ENCODE measurements at regions not wholly inside any gene's neighbourhood (a gene's known extent, or its start where the extent isn't known, plus 50 kb on each side); places are given as distances from the start of the nearest gene placed in this dataset.

- Histone ChIP-seq H3K4me3 (ENCODE audit: insufficient read depth in 1 of 2, low read depth in 1 of 2, low read length in 2 of 2) (no peak overlapping the region), H4K91ac (ENCODE audit: low read length) (no peak overlapping the region), H3K18ac (ENCODE audit: low read depth in 1 of 2, low read length in 2 of 2) (no peak overlapping the region), H3K27me3 (ENCODE audit: control insufficient read depth in 1 of 2, insufficient read depth in 1 of 2, low read length in 2 of 2) (peaks cover 0 to 4% of the 10 kb centered on the region in 2 experiments), H2BK12ac (ENCODE audit: low read length in 2 of 2) (no peak overlapping the region), H3K4ac (ENCODE audit: low read depth in 1 of 2, low read length in 2 of 2) (no peak overlapping the region), H2BK15ac (ENCODE audit: low read depth, poor library complexity, severe bottlenecking) (no peak overlapping the region), H3K27ac (ENCODE audit: low read length, poor library complexity, severe bottlenecking) (no peak overlapping the region), H3K36me3 (ENCODE audit: control insufficient read depth in 1 of 2, insufficient read depth in 2 of 2, low read depth in 1 of 2, low read length in 2 of 2) (no peaks in the 10 kb centered on the region), H2BK120ac (ENCODE audit: low read depth, low read length) (no peak overlapping the region), H3K9ac (ENCODE audit: low read length) (no peak overlapping the region), H3K79me1 (replicated peaks; ENCODE audit: low read length, poor library complexity, severe bottlenecking) (no peaks in the 10 kb centered on the region), H3K23ac (ENCODE audit: low read length in 2 of 2) (no peak overlapping the region), H3K9me3 (ENCODE audit: control insufficient read depth, low read length) (no peaks in the 10 kb centered on the region), H3K4me1 (ENCODE audit: control insufficient read depth, insufficient read depth, low read depth, low read length) (no peaks in the 10 kb centered on the region), H2AFZ (ENCODE audit: low read depth, low read length) (no peak overlapping the region), H2BK5ac (ENCODE audit: low read depth, low read length, poor library complexity, severe bottlenecking) (no peak overlapping the region), H2AK5ac (ENCODE audit: low read length, severe bottlenecking) (no peak overlapping the region), H4K8ac (ENCODE audit: low read length) (no peak overlapping the region), H3K14ac (ENCODE audit: low read length in 2 of 2) (no peak overlapping the region), H3K4me2 (ENCODE audit: low read length, poor library complexity, severe bottlenecking) (no peak overlapping the region)
- 88% methylated on average over 11 of the region's 11 CpGs for WGBS
- no peak for DNase-seq
These were observed 52.5 kb upstream of the PPP2R2D start for GRCh38 chr10:131848296-131848695.

GRCh38 chr10:131848741-131849590, 51.8 kb upstream of the PPP2R2D start:
- no peaks in the 10 kb centered on the region for H3K9me3 ChIP-seq (ENCODE audit: control insufficient read depth, low read length)
- no peak overlapping the region for H3K4me3 ChIP-seq (ENCODE audit: insufficient read depth in 1 of 2, low read depth in 1 of 2, low read length in 2 of 2)
- 91% methylated on average over 37 of the region's 39 CpGs for WGBS

GRCh38 chr10:131849591-131850382, 51.0 kb upstream of the PPP2R2D start:
- Histone ChIP-seq H4K8ac (ENCODE audit: low read length) (no peak overlapping the region), H3K4me3 (ENCODE audit: insufficient read depth in 1 of 2, low read depth in 1 of 2, low read length in 2 of 2) (no peak overlapping the region), H2BK120ac (ENCODE audit: low read depth, low read length) (no peak overlapping the region), H2AFZ (ENCODE audit: low read depth, low read length) (no peak overlapping the region), H3K27ac (ENCODE audit: low read length, poor library complexity, severe bottlenecking) (no peak overlapping the region), H2BK5ac (ENCODE audit: low read depth, low read length, poor library complexity, severe bottlenecking) (no peak overlapping the region), H3K14ac (ENCODE audit: low read length in 2 of 2) (no peak overlapping the region), H3K4me2 (ENCODE audit: low read length, poor library complexity, severe bottlenecking) (no peak overlapping the region), H3K9me3 (ENCODE audit: control insufficient read depth, low read length) (no peaks in the 10 kb centered on the region), H3K18ac (ENCODE audit: low read depth in 1 of 2, low read length in 2 of 2) (no peak overlapping the region), H2BK12ac (ENCODE audit: low read length in 2 of 2) (no peak overlapping the region), H3K4me1 (ENCODE audit: control insufficient read depth, insufficient read depth, low read depth, low read length) (no peaks in the 10 kb centered on the region), H3K36me3 (ENCODE audit: control insufficient read depth in 1 of 2, insufficient read depth in 2 of 2, low read depth in 1 of 2, low read length in 2 of 2) (no peaks in the 10 kb centered on the region), H3K27me3 (ENCODE audit: control insufficient read depth in 1 of 2, insufficient read depth in 1 of 2, low read length in 2 of 2) (peaks cover 0 to 4% of the 10 kb centered on the region in 2 experiments), H2AK5ac (ENCODE audit: low read length, severe bottlenecking) (no peak overlapping the region), H2BK15ac (ENCODE audit: low read depth, poor library complexity, severe bottlenecking) (no peak overlapping the region), H3K79me1 (replicated peaks; ENCODE audit: low read length, poor library complexity, severe bottlenecking) (no peaks in the 10 kb centered on the region), H3K4ac (ENCODE audit: low read depth in 1 of 2, low read length in 2 of 2) (no peak overlapping the region), H4K91ac (ENCODE audit: low read length) (no peak overlapping the region), H3K23ac (ENCODE audit: low read length in 2 of 2) (no peak overlapping the region), H3K9ac (ENCODE audit: low read length) (no peak overlapping the region)
- 91% methylated on average over 28 of the region's 29 CpGs for WGBS
- no peak for DNase-seq

More at GRCh38 chr10:131848741-131849590, 51.8 kb upstream of the PPP2R2D start:
- H3K27me3 ChIP-seq (ENCODE audit: control insufficient read depth in 1 of 2, insufficient read depth in 1 of 2, low read length in 2 of 2): peaks cover 0 to 4% of the 10 kb centered on the region in 2 experiments
- no peaks in the 10 kb centered on the region for H3K4me1 ChIP-seq (ENCODE audit: control insufficient read depth, insufficient read depth, low read depth, low read length)
- H3K18ac ChIP-seq (ENCODE audit: low read depth in 1 of 2, low read length in 2 of 2): no peak overlapping the region
- no peak overlapping the region for H2BK12ac ChIP-seq (ENCODE audit: low read length in 2 of 2)
- no peak overlapping the region for H2BK5ac ChIP-seq (ENCODE audit: low read depth, low read length, poor library complexity, severe bottlenecking)
- DNase-seq: no peak
- H3K14ac ChIP-seq (ENCODE audit: low read length in 2 of 2): no peak overlapping the region
- no peak overlapping the region for H3K9ac ChIP-seq (ENCODE audit: low read length)
- no peak overlapping the region for H2AK5ac ChIP-seq (ENCODE audit: low read length, severe bottlenecking)
- H3K23ac ChIP-seq (ENCODE audit: low read length in 2 of 2): no peak overlapping the region
- H4K91ac ChIP-seq (ENCODE audit: low read length): no peak overlapping the region
- H3K79me1 ChIP-seq (replicated peaks; ENCODE audit: low read length, poor library complexity, severe bottlenecking): no peaks in the 10 kb centered on the region
- H2BK120ac ChIP-seq (ENCODE audit: low read depth, low read length): no peak overlapping the region
- no peak overlapping the region for H2BK15ac ChIP-seq (ENCODE audit: low read depth, poor library complexity, severe bottlenecking)
- no peaks in the 10 kb centered on the region for H3K36me3 ChIP-seq (ENCODE audit: control insufficient read depth in 1 of 2, insufficient read depth in 2 of 2, low read depth in 1 of 2, low read length in 2 of 2)
- H4K8ac ChIP-seq (ENCODE audit: low read length): no peak overlapping the region
- no peak overlapping the region for H3K4ac ChIP-seq (ENCODE audit: low read depth in 1 of 2, low read length in 2 of 2)
- no peak overlapping the region for H3K27ac ChIP-seq (ENCODE audit: low read length, poor library complexity, severe bottlenecking)
- no peak overlapping the region for H3K4me2 ChIP-seq (ENCODE audit: low read length, poor library complexity, severe bottlenecking)
- H2AFZ ChIP-seq (ENCODE audit: low read depth, low read length): no peak overlapping the region

GRCh38 chr10:131850383-131850870, 50.4 kb upstream of the PPP2R2D start:
- Histone ChIP-seq H3K4me1 (ENCODE audit: control insufficient read depth, insufficient read depth, low read depth, low read length) (no peaks in the 10 kb centered on the region), H3K4me2 (ENCODE audit: low read length, poor library complexity, severe bottlenecking) (no peak overlapping the region), H2BK15ac (ENCODE audit: low read depth, poor library complexity, severe bottlenecking) (no peak overlapping the region), H3K36me3 (ENCODE audit: control insufficient read depth in 1 of 2, insufficient read depth in 2 of 2, low read depth in 1 of 2, low read length in 2 of 2) (no peaks in the 10 kb centered on the region), H2AK5ac (ENCODE audit: low read length, severe bottlenecking) (no peak overlapping the region), H3K9me3 (ENCODE audit: control insufficient read depth, low read length) (no peaks in the 10 kb centered on the region), H2BK5ac (ENCODE audit: low read depth, low read length, poor library complexity, severe bottlenecking) (no peak overlapping the region), H3K79me1 (replicated peaks; ENCODE audit: low read length, poor library complexity, severe bottlenecking) (no peaks in the 10 kb centered on the region), H3K14ac (ENCODE audit: low read length in 2 of 2) (no peak overlapping the region), H2BK120ac (ENCODE audit: low read depth, low read length) (no peak overlapping the region), H4K8ac (ENCODE audit: low read length) (no peak overlapping the region), H3K18ac (ENCODE audit: low read depth in 1 of 2, low read length in 2 of 2) (no peak overlapping the region), H3K27ac (ENCODE audit: low read length, poor library complexity, severe bottlenecking) (no peak overlapping the region), H2AFZ (ENCODE audit: low read depth, low read length) (no peak overlapping the region), H3K23ac (ENCODE audit: low read length in 2 of 2) (no peak overlapping the region), H3K9ac (ENCODE audit: low read length) (no peak overlapping the region), H2BK12ac (ENCODE audit: low read length in 2 of 2) (no peak overlapping the region), H4K91ac (ENCODE audit: low read length) (no peak overlapping the region), H3K4ac (ENCODE audit: low read depth in 1 of 2, low read length in 2 of 2) (no peak overlapping the region), H3K27me3 (ENCODE audit: control insufficient read depth in 1 of 2, insufficient read depth in 1 of 2, low read length in 2 of 2) (peaks cover 0 to 4% of the 10 kb centered on the region in 2 experiments), H3K4me3 (ENCODE audit: insufficient read depth in 1 of 2, low read depth in 1 of 2, low read length in 2 of 2) (no peak overlapping the region)
- 89% methylated on average over 6 of the region's 6 CpGs for WGBS
- peak; percentile 6 for DNase-seq
